Right lobe of liver (tissue), 4 donors: ENCODE measurements at regions not wholly inside any gene's neighbourhood (a gene's known extent, or its start where the extent isn't known, plus 50 kb on each side); places are given as distances from the start of the nearest gene placed in this dataset.

Experiments used
- POLR2A ChIP-seq: fragments of 450-650 bp; IDR thresholded peaks from one replicate; pipeline ENCODE4 v1.6.1; 2017; ENCODE audit warnings: antibody characterized with exemption, mild to moderate bottlenecking
- TF ChIP-seq, protein P1 (sequence below), 4 donors: fragments of 200-600 bp in 3 of 4; fragments of 450-650 bp in 1 of 4; IDR thresholded peaks; one replicate each; pipeline versions ENCODE4 v1.5.1 to v1.8.0; 2016 to 2022; ENCODE audit warnings: antibody characterized with exemption in 4 of 4, mild to moderate bottlenecking in 2 of 4
- donor health status: DM: no; HTN: no; CAD: no.
- donor health status: DM: no; HTN: no; CAD: no.
- donor health status: DM: no; HTN: yes; CAD: no.

DNA sequence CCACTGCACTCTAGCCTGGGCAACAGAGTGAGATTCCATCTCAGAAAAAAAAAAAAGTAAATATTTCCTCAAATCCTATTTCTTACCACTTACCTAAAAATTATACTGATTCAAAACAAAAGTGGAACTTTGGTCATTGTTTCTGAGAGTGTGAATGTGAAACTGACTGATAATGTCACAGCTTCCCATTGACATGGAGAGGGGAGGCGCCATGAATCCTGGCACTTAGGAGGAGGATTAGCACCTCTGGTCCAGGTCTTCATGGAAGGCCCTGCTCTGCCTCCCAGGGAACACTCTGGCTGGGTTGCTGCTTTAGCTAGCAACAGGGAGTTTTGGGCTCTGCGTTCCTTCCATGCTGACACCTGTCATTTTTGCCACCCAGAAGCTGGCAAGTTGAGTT is 154.3 kb upstream of the SALL1 start:
- TF ChIP-seq, protein P1, sequence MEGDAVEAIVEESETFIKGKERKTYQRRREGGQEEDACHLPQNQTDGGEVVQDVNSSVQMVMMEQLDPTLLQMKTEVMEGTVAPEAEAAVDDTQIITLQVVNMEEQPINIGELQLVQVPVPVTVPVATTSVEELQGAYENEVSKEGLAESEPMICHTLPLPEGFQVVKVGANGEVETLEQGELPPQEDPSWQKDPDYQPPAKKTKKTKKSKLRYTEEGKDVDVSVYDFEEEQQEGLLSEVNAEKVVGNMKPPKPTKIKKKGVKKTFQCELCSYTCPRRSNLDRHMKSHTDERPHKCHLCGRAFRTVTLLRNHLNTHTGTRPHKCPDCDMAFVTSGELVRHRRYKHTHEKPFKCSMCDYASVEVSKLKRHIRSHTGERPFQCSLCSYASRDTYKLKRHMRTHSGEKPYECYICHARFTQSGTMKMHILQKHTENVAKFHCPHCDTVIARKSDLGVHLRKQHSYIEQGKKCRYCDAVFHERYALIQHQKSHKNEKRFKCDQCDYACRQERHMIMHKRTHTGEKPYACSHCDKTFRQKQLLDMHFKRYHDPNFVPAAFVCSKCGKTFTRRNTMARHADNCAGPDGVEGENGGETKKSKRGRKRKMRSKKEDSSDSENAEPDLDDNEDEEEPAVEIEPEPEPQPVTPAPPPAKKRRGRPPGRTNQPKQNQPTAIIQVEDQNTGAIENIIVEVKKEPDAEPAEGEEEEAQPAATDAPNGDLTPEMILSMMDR (IDR thresholded peaks at IDR 0.05) = no peak
- TF ChIP-seq POLR2A = no peak
